Transverse colon (tissue), 4 donors: ENCODE measurements at regions not wholly inside any gene's neighbourhood (a gene's known extent, or its start where the extent isn't known, plus 50 kb on each side); places are given as distances from the start of the nearest gene placed in this dataset.

Source experiments
- CTCF ChIP-seq, 5 experiments: fragments of 200-600 bp in 3 of 5; fragments of 450-650 bp in 2 of 5; sonication (generic) in 3 of 5; IDR thresholded peaks; 1 replicate in 2 of 5; 2 replicates in 3 of 5; pipeline ENCODE4 v1.5.1; 2016 to 2017; ENCODE audit warnings: antibody characterized with exemption in 5 of 5, inconsistent platforms in 3 of 5, mild to moderate bottlenecking in 2 of 5, moderate library complexity in 1 of 5
- POLR2AphosphoS5 ChIP-seq, 3 donors: sonication (generic); formaldehyde crosslinking; IDR thresholded peaks; one replicate each; pipeline ENCODE4 v1.6.1; 2016; ENCODE audit warnings: antibody characterized with exemption in 3 of 3

- TF ChIP-seq POLR2AphosphoS5 (IDR thresholded peaks at IDR 0.05): no peak
- TF ChIP-seq CTCF (IDR thresholded peaks at IDR 0.05): no peak
Measured at GRCh38 chr22:47593911-47594311, 831.5 kb downstream of the TBC1D22A start.
